ENCODE measurements at regions not wholly inside any gene's neighbourhood (a gene's known extent, or its start where the extent isn't known, plus 50 kb on each side); places are given as distances from the start of the nearest gene placed in this dataset.

DNA sequence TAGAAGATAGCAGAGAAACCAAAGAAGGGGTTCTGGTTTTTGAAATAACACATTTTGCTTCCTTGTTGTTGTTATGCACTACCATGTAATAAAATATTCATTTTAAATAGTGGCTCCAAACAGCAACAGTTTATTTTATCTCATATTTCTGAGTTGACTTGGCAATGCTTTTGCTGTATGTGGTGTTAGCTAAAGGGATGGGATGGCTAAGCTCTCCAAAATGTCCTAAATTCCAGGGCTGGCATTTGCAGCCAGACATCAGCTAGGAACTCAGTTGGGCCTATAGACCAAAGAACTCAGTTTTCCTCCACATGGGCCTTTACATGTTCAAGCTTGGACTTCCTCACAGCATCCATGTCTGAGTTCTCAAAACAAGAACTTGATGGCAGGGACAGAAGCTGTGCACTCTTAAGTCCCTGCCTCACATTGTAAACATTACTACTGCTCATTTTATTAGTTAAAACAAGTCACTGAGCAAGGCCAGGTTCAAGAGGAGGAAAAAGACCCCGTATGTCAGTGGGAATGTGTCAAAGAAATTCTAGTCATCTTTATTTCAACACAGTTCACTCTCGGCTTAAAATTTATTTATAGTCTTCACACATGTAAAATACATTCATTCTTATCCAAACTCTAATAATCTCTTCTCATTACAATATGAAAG lies 819.3 kb upstream of the PCDH20 start:
- TF ChIP-seq CTCF (conservative IDR thresholded peaks at IDR 0.05; ENCODE audit: low read depth, low read length), result no peak
- no peak for DNase-seq (ENCODE audit: low read depth)
- H3K4me3 ChIP-seq (ENCODE audit: low read depth, low read length), result no peak overlapping the region

GRCh38 chr13:62210951-62211350 lies 795.3 kb upstream of the PCDH20 start:
- H3K4me3 ChIP-seq (ENCODE audit: low read depth, low read length), result no peak overlapping the region
- no peak for TF ChIP-seq CTCF (conservative IDR thresholded peaks at IDR 0.05; ENCODE audit: low read depth, low read length)
- no peak for DNase-seq (ENCODE audit: low read depth)

- no peak for DNase-seq (ENCODE audit: low read depth)
- no peak for TF ChIP-seq CTCF (conservative IDR thresholded peaks at IDR 0.05; ENCODE audit: low read depth, low read length)
- H3K4me3 ChIP-seq (ENCODE audit: low read depth, low read length), result no peak overlapping the region
Observed at GRCh38 chr13:62209529-62209928, 793.9 kb upstream of the PCDH20 start.

- H3K4me3 ChIP-seq (ENCODE audit: low read depth, low read length), result no peak overlapping the region
Observed at GRCh38 chr13:62207388-62207787, 791.7 kb upstream of the PCDH20 start.

DNA sequence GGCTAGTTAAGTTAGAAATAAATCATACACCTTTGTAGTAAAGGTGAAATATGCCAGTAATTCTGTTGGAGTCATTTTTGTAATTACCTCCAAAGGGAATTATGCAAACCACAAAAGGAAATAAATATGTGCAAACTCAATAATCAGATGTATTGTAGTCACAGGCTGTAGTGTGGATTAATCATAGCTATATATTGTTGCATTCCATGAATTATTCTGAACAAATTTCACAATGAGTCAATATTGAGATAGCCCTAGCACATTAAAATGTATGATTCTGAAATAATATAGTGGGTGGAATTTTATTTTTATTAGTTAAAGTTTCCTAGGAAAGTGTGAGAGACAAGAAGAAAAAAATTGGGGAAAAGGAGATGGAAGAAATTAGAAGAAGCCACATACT lies 790.5 kb upstream of the PCDH20 start:
- no peak for DNase-seq (ENCODE audit: low read depth)
- no peak overlapping the region for H3K4me3 ChIP-seq (ENCODE audit: low read depth, low read length)
- no peak for TF ChIP-seq CTCF (conservative IDR thresholded peaks at IDR 0.05; ENCODE audit: low read depth, low read length)

More at GRCh38 chr13:62207388-62207787, 791.7 kb upstream of the PCDH20 start:
- no peak for DNase-seq (ENCODE audit: low read depth)
- TF ChIP-seq CTCF (conservative IDR thresholded peaks at IDR 0.05; ENCODE audit: low read depth, low read length), result no peak

DNA sequence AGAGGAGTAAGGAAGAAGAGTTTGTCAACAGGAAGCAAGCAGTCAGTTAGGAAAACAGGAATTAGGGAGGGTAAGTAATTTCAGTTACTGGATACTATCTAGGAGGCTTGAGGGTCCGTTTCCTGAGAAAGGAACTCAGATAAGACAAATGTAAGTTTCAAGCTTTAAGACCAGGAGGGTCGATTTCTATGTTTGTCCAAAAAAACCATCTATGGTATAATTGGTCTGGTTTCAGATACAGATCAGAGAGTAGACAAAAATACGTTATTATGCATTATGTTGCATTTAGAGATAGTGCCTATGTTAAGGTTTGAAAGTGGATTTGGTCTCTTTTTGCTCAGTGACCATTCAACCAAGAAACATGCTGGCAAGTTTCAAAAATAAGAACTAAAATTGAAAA lies 789.6 kb upstream of the PCDH20 start:
- no peak for DNase-seq (ENCODE audit: low read depth)
- no peak for TF ChIP-seq CTCF (conservative IDR thresholded peaks at IDR 0.05; ENCODE audit: low read depth, low read length)

DNA sequence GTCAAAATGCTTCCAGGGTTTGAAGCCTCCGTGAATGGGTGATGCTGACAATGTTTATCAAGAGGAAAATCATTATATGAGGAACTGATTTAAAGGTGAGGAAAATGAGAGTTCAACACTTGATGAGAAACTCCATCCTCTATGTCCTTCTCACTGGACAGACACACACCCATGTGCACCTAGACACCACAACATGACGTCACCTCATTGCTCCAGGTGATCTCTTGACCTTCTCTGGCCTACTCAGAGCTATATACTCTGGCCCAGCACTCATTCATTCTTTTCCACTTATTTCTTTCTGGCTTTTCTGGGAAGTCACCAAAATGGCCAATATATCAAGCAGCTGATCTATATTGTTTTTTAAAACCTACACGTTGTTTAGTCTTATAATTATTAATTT lies 778.7 kb upstream of the PCDH20 start:
- no peak for TF ChIP-seq CTCF (conservative IDR thresholded peaks at IDR 0.05; ENCODE audit: low read depth, low read length)
- no peak for DNase-seq (ENCODE audit: low read depth)
- H3K4me3 ChIP-seq (ENCODE audit: low read depth, low read length), result no peak overlapping the region

More for the DNA sequence above, 789.6 kb upstream of the PCDH20 start:
- no peak overlapping the region for H3K4me3 ChIP-seq (ENCODE audit: low read depth, low read length)
